ENCODE measurements at regions not wholly inside any gene's neighbourhood (a gene's known extent, or its start where the extent isn't known, plus 50 kb on each side); places are given as distances from the start of the nearest gene placed in this dataset.

GRCh38 chr12:25376985-25377384 lies 126.3 kb upstream of the KRAS start:
- no peaks in the 10 kb centered on the region for H3K36me3 ChIP-seq (ENCODE audit: control insufficient read depth, insufficient read depth, low read length)
- H3K4me3 ChIP-seq (ENCODE audit: low read depth, low read length), result no peak overlapping the region
- no peak for TF ChIP-seq CTCF (IDR thresholded peaks at IDR 0.05; ENCODE audit: insufficient read depth, low read length, poor library complexity, severe bottlenecking)
- H3K27me3 ChIP-seq (ENCODE audit: control insufficient read depth, insufficient read depth, low read length), result no peaks in the 10 kb centered on the region
- DNase-seq (ENCODE audit: low read depth), result no peak

- TF ChIP-seq CTCF (IDR thresholded peaks at IDR 0.05; ENCODE audit: insufficient read depth, low read length, poor library complexity, severe bottlenecking), result no peak
- H3K4me3 ChIP-seq (ENCODE audit: low read depth, low read length), result no peak overlapping the region
- no peaks in the 10 kb centered on the region for H3K36me3 ChIP-seq (ENCODE audit: control insufficient read depth, insufficient read depth, low read length)
- no peaks in the 10 kb centered on the region for H3K27me3 ChIP-seq (ENCODE audit: control insufficient read depth, insufficient read depth, low read length)
- DNase-seq (ENCODE audit: low read depth), result no peak
These were observed 125.7 kb upstream of the KRAS start for GRCh38 chr12:25376407-25376806.

- no peak for TF ChIP-seq CTCF (IDR thresholded peaks at IDR 0.05; ENCODE audit: insufficient read depth, low read length, poor library complexity, severe bottlenecking)
- H3K36me3 ChIP-seq (ENCODE audit: control insufficient read depth, insufficient read depth, low read length), result no peaks in the 10 kb centered on the region
- no peak overlapping the region for H3K4me3 ChIP-seq (ENCODE audit: low read depth, low read length)
- no peak for DNase-seq (ENCODE audit: low read depth)
- no peaks in the 10 kb centered on the region for H3K27me3 ChIP-seq (ENCODE audit: control insufficient read depth, insufficient read depth, low read length)
These were observed 122.5 kb upstream of the KRAS start for GRCh38 chr12:25372969-25373817.

- no peaks in the 10 kb centered on the region for H3K27me3 ChIP-seq (ENCODE audit: control insufficient read depth, insufficient read depth, low read length)
- H3K36me3 ChIP-seq (ENCODE audit: control insufficient read depth, insufficient read depth, low read length), result no peaks in the 10 kb centered on the region
- DNase-seq (ENCODE audit: low read depth), result no peak
- H3K4me3 ChIP-seq (ENCODE audit: low read depth, low read length), result no peak overlapping the region
- TF ChIP-seq CTCF (IDR thresholded peaks at IDR 0.05; ENCODE audit: insufficient read depth, low read length, poor library complexity, severe bottlenecking), result no peak
These were observed 121.3 kb upstream of the KRAS start for GRCh38 chr12:25372002-25372401.

- Histone ChIP-seq H3K4me3 (ENCODE audit: low read depth, low read length) (no peak overlapping the region), H3K36me3 (ENCODE audit: control insufficient read depth, insufficient read depth, low read length) (no peaks in the 10 kb centered on the region), H3K27me3 (ENCODE audit: control insufficient read depth, insufficient read depth, low read length) (no peaks in the 10 kb centered on the region)
- DNase-seq (ENCODE audit: low read depth), result no peak
- no peak for TF ChIP-seq CTCF (IDR thresholded peaks at IDR 0.05; ENCODE audit: insufficient read depth, low read length, poor library complexity, severe bottlenecking)
These were observed 117.8 kb upstream of the KRAS start for GRCh38 chr12:25368557-25368956.

GRCh38 chr12:25366122-25366521 lies 115.4 kb upstream of the KRAS start:
- H3K27me3 ChIP-seq (ENCODE audit: control insufficient read depth, insufficient read depth, low read length), result no peaks in the 10 kb centered on the region
- no peak for TF ChIP-seq CTCF (IDR thresholded peaks at IDR 0.05; ENCODE audit: insufficient read depth, low read length, poor library complexity, severe bottlenecking)
- no peaks in the 10 kb centered on the region for H3K36me3 ChIP-seq (ENCODE audit: control insufficient read depth, insufficient read depth, low read length)
- no peak overlapping the region for H3K4me3 ChIP-seq (ENCODE audit: low read depth, low read length)
- no peak for DNase-seq (ENCODE audit: low read depth)

Measured in kidney epithelial cell (primary cell).